GM10266 (cell line): ENCODE measurements at regions not wholly inside any gene's neighbourhood (a gene's known extent, or its start where the extent isn't known, plus 50 kb on each side); places are given as distances from the start of the nearest gene placed in this dataset.

ENCODE experiments used
- DNase-seq: peaks from one replicate; pipeline ENCODE4 v3.0.0; 2012; ENCODE audit errors: extremely low spot score
- CTCF ChIP-seq: IDR thresholded peaks from 2 replicates; pipeline ENCODE4 v1.5.1; 2012; ENCODE audit warnings: mild to moderate bottlenecking, low read depth; ENCODE audit not compliant: control insufficient read depth, insufficient read depth; ENCODE audit errors: missing control alignments

GRCh38 chr13:59371229-59371628, 792.5 kb downstream of the DIAPH3 start:
- no peak for DNase-seq
- TF ChIP-seq CTCF = no peak

- DNase-seq = no peak
- TF ChIP-seq CTCF = no peak
Measured at GRCh38 chr13:59373341-59373740, 790.4 kb downstream of the DIAPH3 start.

- TF ChIP-seq CTCF = no peak
- no peak for DNase-seq
Measured at GRCh38 chr13:59374691-59375090, 789.0 kb downstream of the DIAPH3 start.

GRCh38 chr13:59384154-59384553, 779.6 kb downstream of the DIAPH3 start:
- TF ChIP-seq CTCF = no peak
- DNase-seq = no peak

GRCh38 chr13:59391696-59392095, 772.0 kb downstream of the DIAPH3 start:
- DNase-seq = peak; percentile 64
- TF ChIP-seq CTCF = peak; percentile 75

GRCh38 chr13:59392328-59392727, 771.4 kb downstream of the DIAPH3 start:
- TF ChIP-seq CTCF = no peak
- no peak for DNase-seq

- DNase-seq = no peak
- no peak for TF ChIP-seq CTCF
Measured at GRCh38 chr13:59394496-59394895, 769.2 kb downstream of the DIAPH3 start.
